Stimulated activated effector memory CD8-positive, alpha-beta T cell treated with anti-CD3 and anti-CD28 coated beads, Interleukin-12 subunit alpha, Interleukin-12 subunit beta, amount 100 ng/mL, for 72 hours (primary cell): ENCODE measurements at regions not wholly inside any gene's neighbourhood (a gene's known extent, or its start where the extent isn't known, plus 50 kb on each side); places are given as distances from the start of the nearest gene placed in this dataset.

Source experiments
- ATAC-seq: fragments of 150-1000 bp; cut with Tn5 transposase; 2 replicates; pipeline ENCODE4 v1.10.0; 2021
- DNase-seq, 2 donors: peaks; one replicate each; pipeline ENCODE4 v3.0.0; 2021 to 2022; ENCODE audit warnings: low spot score in 2 of 2
- H3K27ac Mint-ChIP-seq: one replicate; pipeline ENCODE4 v1.8.0; 2022; ENCODE audit warnings: mild to moderate bottlenecking, mixed read lengths
- H3K36me3 Mint-ChIP-seq: one replicate; pipeline ENCODE4 v1.8.0; 2022; ENCODE audit warnings: mild to moderate bottlenecking, mixed read lengths
- H3K4me1 Mint-ChIP-seq: one replicate; pipeline ENCODE4 v1.8.0; 2022; ENCODE audit warnings: mixed read lengths
- H3K4me3 Mint-ChIP-seq: one replicate; pipeline ENCODE4 v1.8.0; 2022; ENCODE audit warnings: mild to moderate bottlenecking, mixed read lengths
- H3K9me3 Mint-ChIP-seq: one replicate; pipeline ENCODE4 v1.8.0; 2022; ENCODE audit warnings: mixed read lengths

DNA sequence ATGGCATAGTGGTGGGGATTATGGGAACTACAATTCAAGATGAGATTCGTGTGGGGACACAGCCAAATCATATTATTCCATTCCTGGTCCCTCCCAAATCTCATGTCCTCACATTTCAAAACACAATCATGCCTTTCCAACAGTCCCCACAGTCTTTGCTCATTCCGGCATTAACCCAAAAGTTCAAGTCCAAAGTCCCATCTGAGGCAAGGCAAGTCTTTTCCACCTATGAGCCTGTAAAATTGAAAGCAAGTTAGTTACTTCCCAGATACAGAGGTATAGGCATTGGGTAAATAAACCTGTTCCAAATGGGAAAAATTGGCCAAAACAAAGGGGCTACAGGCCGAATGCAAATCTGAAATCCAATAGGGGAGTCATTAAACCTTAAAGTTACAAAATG, 1063.2 kb downstream of the CDH11 start:
- DNase-seq (no peak), ATAC-seq (no peak)
- Mint-ChIP-seq H3K36me3 (no peaks in the 10 kb centered on the region), H3K4me3 (no peak overlapping the region), H3K9me3 (peaks cover 13% of the 10 kb centered on the region), H3K27ac (no peak overlapping the region), H3K4me1 (no peaks in the 10 kb centered on the region)

DNA sequence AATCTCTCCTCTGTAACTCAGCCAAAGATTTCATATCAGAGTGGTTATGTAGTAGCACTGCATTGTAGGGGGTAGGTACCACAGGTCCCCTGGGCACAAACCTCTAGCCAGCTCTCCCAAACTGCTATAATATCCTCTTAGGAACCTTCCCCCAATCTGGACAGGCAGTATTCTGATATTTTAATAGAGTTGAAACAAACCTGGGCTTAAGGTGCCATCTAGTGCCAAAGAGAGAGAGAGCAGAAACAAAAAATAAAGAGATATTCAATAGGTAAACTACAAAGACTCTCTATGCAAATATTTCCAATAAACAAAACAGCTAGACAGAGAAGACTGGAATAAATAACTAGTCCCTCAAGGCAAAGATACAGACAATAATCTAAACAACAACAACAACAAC, 1070.0 kb downstream of the CDH11 start:
- Mint-ChIP-seq H3K36me3 (no peaks in the 10 kb centered on the region), H3K4me1 (no peaks in the 10 kb centered on the region), H3K4me3 (no peak overlapping the region), H3K9me3 (peaks cover 26% of the 10 kb centered on the region), H3K27ac (no peak overlapping the region)
- ATAC-seq, result no peak
- DNase-seq, result no peak

DNA sequence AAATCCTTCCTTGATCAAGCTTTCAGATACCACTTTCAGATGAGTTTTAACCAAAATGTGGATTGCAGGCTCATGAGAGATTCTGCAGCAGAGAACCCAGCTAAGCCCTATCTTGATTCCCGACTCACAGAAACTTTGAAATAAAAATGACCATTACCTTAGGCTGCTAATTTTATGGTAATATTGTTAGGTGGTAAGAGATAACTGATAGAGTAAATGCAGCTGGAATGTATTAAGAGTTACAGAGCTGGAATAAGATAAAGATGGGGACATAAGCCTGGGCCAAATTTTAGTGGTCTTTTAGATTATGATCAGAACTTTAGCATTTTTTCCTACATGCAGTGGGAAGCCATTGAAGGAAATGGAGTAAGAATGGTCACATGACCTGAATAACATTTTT, 1074.0 kb downstream of the CDH11 start:
- no peak for DNase-seq
- no peak for ATAC-seq
- Mint-ChIP-seq H3K9me3 (peaks cover 16% of the 10 kb centered on the region), H3K36me3 (no peaks in the 10 kb centered on the region), H3K4me1 (no peaks in the 10 kb centered on the region), H3K27ac (no peak overlapping the region), H3K4me3 (no peak overlapping the region)

DNA sequence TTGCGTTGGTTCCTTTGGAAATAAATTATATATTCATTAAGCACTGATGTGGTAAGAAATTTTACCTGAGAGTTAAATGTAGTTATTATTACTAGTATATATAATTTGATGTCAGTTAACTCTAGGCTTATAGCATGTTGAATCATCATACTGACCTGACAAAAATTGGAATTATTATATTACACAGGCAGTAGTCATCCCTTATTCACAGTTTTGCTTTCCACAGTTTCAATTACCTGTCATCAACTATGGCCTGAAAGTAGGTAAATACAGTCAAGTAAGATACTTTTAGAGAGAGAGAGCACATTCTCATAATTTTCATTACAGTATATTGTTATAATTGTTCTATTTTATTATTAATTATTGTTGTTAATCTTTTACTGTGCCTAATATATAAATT, 1074.7 kb downstream of the CDH11 start:
- peaks cover 18% of the 10 kb centered on the region for H3K9me3 Mint-ChIP-seq
- DNase-seq, result no peak
- H3K4me3 Mint-ChIP-seq, result no peak overlapping the region
- H3K27ac Mint-ChIP-seq, result no peak overlapping the region
- H3K36me3 Mint-ChIP-seq, result no peaks in the 10 kb centered on the region
- no peak for ATAC-seq
- H3K4me1 Mint-ChIP-seq, result no peaks in the 10 kb centered on the region

DNA sequence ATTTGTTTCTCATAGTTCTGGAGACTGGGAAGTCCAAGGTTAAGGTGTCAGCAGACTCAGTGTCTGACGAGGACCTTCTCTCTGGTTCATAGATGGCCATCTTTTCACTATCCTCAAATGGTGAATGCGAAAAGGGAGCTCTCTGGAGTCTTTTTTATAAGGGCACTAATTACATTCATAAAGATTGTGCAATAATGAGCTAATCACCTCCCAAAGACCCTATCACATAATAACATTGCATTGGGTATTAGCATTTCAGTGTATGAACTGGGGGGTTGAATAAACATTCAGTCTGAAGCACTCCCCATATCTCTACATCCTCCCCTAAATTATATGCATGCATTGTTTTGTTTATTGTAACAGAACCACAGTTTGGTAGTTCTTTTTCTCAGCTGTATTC, 1086.5 kb downstream of the CDH11 start:
- Mint-ChIP-seq H3K4me1 (no peaks in the 10 kb centered on the region), H3K27ac (no peak overlapping the region), H3K4me3 (no peak overlapping the region), H3K9me3 (peaks cover 35% of the 10 kb centered on the region), H3K36me3 (no peaks in the 10 kb centered on the region)
- ATAC-seq, result no peak
- DNase-seq, result no peak

DNA sequence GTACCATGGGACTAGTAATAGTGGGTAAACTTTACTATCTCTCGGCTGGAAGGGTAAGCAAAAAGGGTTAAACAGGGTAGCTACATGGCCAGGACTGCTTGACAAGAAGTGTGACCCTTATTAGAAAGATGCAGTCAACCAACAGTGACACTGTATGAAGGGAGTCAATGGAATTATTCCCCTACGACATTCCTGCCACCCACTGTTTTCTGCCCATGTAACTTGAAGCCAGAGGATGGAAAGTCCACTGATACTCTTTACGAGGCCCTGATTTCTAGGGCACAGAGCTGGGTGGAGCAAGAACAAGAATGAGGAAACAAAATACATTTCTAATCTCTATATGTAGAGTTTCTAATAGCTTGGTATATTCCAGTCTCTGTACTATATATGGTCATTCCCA, 1102.5 kb downstream of the CDH11 start:
- Mint-ChIP-seq H3K36me3 (no peaks in the 10 kb centered on the region), H3K4me3 (no peak overlapping the region), H3K4me1 (no peaks in the 10 kb centered on the region), H3K27ac (no peak overlapping the region), H3K9me3 (peaks cover 18% of the 10 kb centered on the region)
- DNase-seq, result no peak
- no peak for ATAC-seq

DNA sequence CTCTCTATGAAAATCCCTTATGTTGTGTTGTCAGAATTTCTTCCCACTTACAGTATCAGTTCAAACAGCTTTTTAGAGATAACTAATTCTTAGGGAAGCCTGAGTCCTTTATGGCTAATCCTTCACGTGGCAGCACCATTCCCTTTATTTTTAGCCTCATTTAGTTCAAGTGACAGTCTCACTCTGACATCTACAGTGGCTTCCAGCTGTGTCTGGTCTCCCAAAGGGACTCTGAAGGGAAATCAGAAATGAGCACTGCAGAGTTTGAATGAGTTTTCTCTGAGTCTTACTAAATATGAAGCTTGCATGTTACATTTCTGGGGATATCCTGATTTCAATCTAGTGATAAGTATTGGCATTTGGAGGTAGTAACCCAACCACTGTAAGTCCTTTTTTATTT, 1104.1 kb downstream of the CDH11 start:
- ATAC-seq (no peak), DNase-seq (no peak)
- no peaks in the 10 kb centered on the region for H3K36me3 Mint-ChIP-seq
- peaks cover 18% of the 10 kb centered on the region for H3K9me3 Mint-ChIP-seq
- no peak overlapping the region for H3K27ac Mint-ChIP-seq
- H3K4me1 Mint-ChIP-seq, result no peaks in the 10 kb centered on the region
- H3K4me3 Mint-ChIP-seq, result no peak overlapping the region

DNA sequence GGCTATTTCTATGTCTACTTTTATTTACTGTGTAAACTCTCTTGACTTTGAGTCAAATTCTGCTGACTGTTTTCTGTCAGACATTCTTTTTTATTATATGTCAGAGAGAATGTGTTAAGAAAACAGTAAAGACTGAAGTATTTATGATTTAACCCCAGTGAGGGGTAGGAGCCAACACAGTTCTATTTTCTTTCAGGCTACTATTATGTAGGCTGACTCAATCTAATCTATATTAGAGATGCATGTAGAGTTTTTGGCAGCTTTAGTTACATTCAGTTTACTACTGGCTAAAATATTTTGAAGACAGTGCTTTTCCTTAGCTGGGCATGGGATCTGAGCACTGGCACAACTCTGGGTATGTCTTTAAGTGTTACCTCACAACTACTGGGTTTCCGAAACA, 1108.0 kb downstream of the CDH11 start:
- no peak for DNase-seq
- H3K9me3 Mint-ChIP-seq, result peaks cover 32% of the 10 kb centered on the region
- no peaks in the 10 kb centered on the region for H3K36me3 Mint-ChIP-seq
- H3K4me3 Mint-ChIP-seq, result no peak overlapping the region
- no peak for ATAC-seq
- H3K27ac Mint-ChIP-seq, result no peak overlapping the region
- no peaks in the 10 kb centered on the region for H3K4me1 Mint-ChIP-seq

DNA sequence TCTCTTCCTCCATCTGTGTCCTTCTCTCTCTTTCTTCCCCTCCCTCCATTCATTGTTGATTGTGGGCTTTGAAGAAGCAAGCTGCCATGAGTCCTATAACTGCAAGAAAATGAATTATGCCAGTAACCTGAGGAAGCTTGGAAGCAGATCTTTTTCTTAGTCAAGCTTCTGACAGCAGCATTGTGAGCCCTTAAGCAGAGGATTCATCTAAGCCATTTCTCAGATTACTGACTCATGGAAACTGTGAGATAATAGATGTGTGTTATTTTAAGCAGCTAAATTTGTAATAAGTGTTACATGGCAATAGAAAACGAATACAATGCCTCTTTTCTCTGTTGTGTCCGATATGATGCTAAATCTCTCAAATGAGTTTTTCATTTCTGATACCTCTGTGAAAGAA, 1109.7 kb downstream of the CDH11 start:
- Mint-ChIP-seq H3K9me3 (peaks cover 32% of the 10 kb centered on the region), H3K4me1 (no peaks in the 10 kb centered on the region)

DNA sequence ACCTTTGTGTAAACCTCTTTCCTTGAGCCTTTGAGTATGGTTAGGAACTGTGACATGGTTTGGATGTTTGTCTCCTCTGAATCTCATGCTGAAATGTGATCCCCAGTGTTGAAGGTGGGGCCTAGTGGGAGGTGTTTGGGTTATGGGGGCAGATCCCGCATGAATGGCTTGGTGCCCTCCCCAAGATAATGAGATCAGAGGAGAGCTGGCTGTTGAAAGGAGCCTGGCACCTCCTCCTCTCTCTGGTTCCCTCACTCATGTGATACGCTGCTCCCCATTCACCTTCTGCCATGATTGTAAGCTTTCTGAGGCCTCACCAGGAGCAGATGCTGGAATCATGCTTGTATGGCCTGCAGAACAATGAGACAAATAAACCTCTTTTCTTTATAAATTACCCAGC, 1110.2 kb downstream of the CDH11 start:
- DNase-seq (no peak), ATAC-seq (no peak)
- Mint-ChIP-seq H3K4me1 (no peaks in the 10 kb centered on the region), H3K27ac (no peak overlapping the region), H3K4me3 (no peak overlapping the region), H3K9me3 (peaks cover 31% of the 10 kb centered on the region), H3K36me3 (no peaks in the 10 kb centered on the region)

More for the DNA sequence above, 1109.7 kb downstream of the CDH11 start:
- Mint-ChIP-seq H3K27ac (no peak overlapping the region), H3K4me3 (no peak overlapping the region), H3K36me3 (no peaks in the 10 kb centered on the region)
- DNase-seq (no peak), ATAC-seq (no peak)

DNA sequence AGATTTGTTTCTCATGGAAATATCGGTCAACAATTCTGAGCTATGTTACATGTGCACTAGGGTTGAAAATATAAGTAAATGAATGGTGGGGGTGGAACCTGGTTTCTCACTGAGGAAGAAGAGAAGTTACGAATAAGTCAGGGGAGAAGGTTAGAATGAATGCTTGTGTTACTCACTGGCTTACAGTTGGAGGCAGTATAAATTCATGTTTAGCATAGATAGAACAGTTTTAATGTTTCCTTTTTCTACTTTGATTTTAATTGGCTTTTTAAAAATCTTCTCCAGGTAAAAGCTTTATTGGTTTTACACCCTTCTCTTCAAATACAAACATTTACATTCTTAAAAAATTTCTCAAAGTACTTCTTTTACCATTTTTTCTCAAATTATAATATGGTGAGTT, 1113.7 kb downstream of the CDH11 start:
- Mint-ChIP-seq H3K36me3 (no peaks in the 10 kb centered on the region), H3K9me3 (peaks cover 25% of the 10 kb centered on the region), H3K27ac (no peak overlapping the region), H3K4me3 (no peak overlapping the region), H3K4me1 (no peaks in the 10 kb centered on the region)
- ATAC-seq (no peak), DNase-seq (no peak)

DNA sequence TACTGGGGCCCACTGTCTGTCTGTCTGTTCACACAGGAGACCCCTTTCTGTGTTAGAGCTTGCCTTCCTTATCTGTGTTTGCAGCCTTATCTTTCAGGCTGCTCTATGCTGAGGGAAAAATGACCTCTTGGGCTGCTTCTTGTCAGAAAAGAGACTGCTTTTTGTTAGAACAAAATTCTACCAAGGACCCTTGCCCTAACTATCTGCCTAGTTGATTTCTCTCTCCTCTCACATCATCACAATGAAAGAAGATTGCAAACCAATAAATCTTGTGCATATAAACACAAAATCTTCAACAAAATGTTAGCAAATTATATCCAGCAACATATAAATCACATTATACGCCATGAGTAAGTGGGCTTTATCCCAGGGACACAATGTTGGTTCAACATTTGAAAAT, 1117.7 kb downstream of the CDH11 start:
- Mint-ChIP-seq H3K36me3 (no peaks in the 10 kb centered on the region), H3K27ac (no peak overlapping the region), H3K4me3 (no peak overlapping the region), H3K9me3 (peaks cover 21% of the 10 kb centered on the region), H3K4me1 (no peaks in the 10 kb centered on the region)
- ATAC-seq (no peak), DNase-seq (no peak)

DNA sequence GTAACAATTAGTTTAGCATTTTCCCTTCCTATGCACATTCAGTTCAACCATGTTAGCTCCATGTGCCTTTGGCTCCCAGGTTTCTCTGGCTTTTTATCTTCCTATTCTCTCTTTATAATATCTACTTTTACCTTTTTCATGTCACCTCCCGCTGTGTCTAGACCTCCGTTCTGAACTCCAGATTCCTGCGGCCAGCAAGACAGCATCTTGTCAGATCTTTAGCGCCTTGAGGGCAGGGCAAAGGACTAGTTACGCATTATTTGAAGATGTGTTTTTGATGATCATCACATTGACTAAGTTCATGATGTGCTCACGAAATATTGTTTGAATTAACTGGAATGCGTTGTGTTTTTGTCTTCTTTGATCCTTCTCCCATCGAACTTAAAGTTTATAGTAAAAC, 1126.8 kb downstream of the CDH11 start:
- no peaks in the 10 kb centered on the region for H3K4me1 Mint-ChIP-seq

DNA sequence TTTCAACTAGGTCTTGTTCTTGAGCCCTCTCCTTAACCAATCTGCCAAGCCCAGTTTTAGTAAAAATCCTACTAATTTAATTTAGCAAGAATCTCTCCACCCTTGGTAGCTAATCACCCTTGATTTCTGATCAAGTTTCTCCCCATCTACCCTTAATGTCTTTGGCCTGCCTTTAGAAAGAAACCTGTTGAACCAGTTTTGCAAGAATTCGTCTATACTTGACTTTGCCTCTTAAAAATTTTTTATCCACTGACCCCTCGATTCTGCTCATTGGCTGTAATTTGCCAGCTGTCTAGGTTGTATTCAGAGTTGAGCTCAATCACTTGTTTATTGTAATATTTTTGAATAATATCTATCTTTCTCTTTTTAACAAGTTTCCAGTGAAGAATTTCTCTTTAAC, 1138.5 kb downstream of the CDH11 start:
- no peak overlapping the region for H3K27ac Mint-ChIP-seq
- no peaks in the 10 kb centered on the region for H3K4me1 Mint-ChIP-seq
- H3K4me3 Mint-ChIP-seq, result no peak overlapping the region
- DNase-seq, result no peak
- H3K9me3 Mint-ChIP-seq, result peaks cover 33% of the 10 kb centered on the region
- no peaks in the 10 kb centered on the region for H3K36me3 Mint-ChIP-seq
- ATAC-seq, result no peak

More for the DNA sequence above, 1126.8 kb downstream of the CDH11 start:
- Mint-ChIP-seq H3K4me3 (no peak overlapping the region), H3K27ac (no peak overlapping the region), H3K9me3 (peaks cover 23% of the 10 kb centered on the region), H3K36me3 (no peaks in the 10 kb centered on the region)
- ATAC-seq (no peak), DNase-seq (no peak)

DNA sequence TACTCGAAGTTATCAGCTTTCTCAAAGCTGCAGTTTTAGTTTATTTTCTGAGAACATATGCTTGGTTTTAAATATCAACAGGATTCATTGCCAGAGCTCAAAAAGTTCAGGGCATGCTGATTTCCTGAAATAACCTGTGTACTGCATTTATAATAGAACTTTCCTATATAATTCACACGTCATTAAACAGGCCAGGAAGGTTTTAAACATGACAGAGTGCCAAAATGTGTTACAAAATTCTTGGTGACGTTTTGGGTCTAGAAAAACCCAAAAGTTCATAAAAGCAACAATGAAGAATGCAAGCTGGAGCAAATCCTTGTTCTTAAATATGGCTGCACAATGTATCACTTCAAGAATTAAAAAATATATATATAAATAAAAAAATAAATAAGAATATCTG, 1139.1 kb downstream of the CDH11 start:
- Mint-ChIP-seq H3K4me3 (no peak overlapping the region), H3K9me3 (peaks cover 30% of the 10 kb centered on the region), H3K4me1 (no peaks in the 10 kb centered on the region), H3K36me3 (no peaks in the 10 kb centered on the region), H3K27ac (no peak overlapping the region)
- no peak for ATAC-seq
- no peak for DNase-seq

DNA sequence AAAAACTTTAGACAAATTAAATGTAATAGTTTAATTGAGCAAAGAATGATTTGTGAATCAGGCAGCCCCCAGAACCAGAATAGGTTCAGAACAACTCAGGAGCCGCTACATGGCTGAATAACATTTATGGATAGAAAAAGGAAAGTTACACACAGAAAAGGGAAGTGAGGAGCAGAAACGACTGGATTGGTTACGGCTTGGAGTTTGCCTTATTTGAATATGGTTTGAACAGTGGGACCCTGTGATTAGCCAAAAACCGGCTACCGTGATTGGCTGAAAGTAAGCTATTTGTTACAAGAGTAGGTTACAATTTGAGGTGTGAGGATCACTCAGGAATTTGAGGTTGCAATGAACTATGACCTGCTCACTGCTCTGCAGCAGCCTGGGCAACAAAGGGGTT, 1139.8 kb downstream of the CDH11 start:
- no peak overlapping the region for H3K4me3 Mint-ChIP-seq
- ATAC-seq (no peak), DNase-seq (no peak)
- H3K36me3 Mint-ChIP-seq, result no peaks in the 10 kb centered on the region
- no peak overlapping the region for H3K27ac Mint-ChIP-seq
- H3K9me3 Mint-ChIP-seq, result peaks cover 29% of the 10 kb centered on the region
- no peaks in the 10 kb centered on the region for H3K4me1 Mint-ChIP-seq

DNA sequence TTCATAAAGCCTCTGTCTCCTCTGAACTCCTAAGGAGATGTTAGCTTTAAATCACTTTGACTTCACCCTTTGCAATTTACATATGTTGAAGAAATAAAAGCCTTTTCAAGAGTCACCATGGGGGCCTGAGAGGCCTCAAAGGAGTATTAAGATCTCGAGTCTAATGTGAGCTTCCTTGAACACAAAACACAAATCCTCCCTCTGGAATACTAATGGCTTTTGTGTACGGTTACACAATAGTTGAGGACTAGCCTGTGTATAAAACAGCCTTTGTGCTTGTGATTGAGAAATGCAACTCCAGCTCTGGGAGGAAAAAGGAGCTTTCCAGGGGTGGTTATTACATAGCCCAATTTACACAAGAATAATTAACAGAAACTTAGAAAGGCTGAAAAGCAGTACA, 1140.2 kb downstream of the CDH11 start:
- no peaks in the 10 kb centered on the region for H3K36me3 Mint-ChIP-seq

More for the DNA sequence above, 1140.2 kb downstream of the CDH11 start:
- Mint-ChIP-seq H3K9me3 (peaks cover 25% of the 10 kb centered on the region), H3K27ac (no peak overlapping the region), H3K4me1 (no peaks in the 10 kb centered on the region), H3K4me3 (no peak overlapping the region)
- DNase-seq, result no peak
- ATAC-seq, result no peak
